Hematopoietic multipotent progenitor cell (in vitro differentiated cells): ENCODE measurements at regions not wholly inside any gene's neighbourhood (a gene's known extent, or its start where the extent isn't known, plus 50 kb on each side); places are given as distances from the start of the nearest gene placed in this dataset.

ENCODE experiments used
- DNase-seq, 3 donors: peaks; one replicate each; pipeline ENCODE4 v3.0.0-alpha.2; 2011 to 2015; ENCODE audit warnings: low read depth in 2 of 3, low spot score in 2 of 3

DNA sequence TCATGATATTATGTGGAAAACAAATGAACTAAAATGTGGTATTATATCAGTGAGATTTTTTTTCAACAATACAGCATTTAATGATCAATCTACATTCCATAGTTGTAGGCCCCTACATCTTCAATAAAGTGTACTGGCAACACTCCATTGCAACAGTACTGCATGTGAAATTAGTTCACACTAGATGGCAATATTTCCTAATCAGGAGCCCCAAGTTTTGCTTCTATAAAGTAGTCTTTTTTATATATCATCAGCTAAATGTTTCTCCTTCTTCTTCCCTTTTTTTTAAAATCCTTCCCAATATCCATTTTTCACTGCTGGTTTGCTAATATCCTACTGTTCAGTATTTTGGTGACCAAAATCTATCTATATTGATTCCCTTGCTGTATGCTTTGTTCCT, 528.3 kb upstream of the ATXN8OS start:
- DNase-seq, result peak in 1 of 3 donors; percentile 9

GRCh38 chr13:69571606-69572323, 535.9 kb upstream of the ATXN8OS start:
- DNase-seq, result no peak

- no peak for DNase-seq
Observed at GRCh38 chr13:69567514-69567913, 540.1 kb upstream of the ATXN8OS start.

DNA sequence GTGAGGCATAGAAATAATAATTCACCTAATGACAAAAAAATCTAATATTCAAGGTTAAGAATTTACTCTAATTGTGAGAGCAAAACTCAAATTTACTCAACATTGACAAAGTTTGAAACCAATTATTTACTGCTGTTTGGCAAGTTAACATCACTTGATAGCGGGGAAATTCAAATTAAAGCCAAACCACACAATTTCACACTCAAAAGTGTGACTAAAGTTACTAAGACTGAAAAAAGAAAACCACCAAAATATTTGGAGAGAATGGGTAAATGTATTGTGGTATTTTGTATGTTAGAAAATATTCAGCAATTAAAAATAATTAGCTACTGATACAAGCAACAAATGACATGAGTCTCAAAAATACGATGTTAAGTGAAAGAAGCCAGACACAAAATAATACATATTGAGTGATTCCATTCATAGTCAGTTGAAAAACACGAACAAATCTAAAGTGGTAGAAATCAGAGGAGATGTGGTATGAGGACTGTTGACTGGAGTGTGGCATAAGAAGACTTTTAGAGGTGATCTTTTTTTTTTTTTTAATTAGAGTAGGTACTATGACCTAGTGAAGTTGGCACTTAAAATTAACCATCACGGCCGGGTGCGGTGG, 541.4 kb upstream of the ATXN8OS start:
- DNase-seq, result no peak

DNA sequence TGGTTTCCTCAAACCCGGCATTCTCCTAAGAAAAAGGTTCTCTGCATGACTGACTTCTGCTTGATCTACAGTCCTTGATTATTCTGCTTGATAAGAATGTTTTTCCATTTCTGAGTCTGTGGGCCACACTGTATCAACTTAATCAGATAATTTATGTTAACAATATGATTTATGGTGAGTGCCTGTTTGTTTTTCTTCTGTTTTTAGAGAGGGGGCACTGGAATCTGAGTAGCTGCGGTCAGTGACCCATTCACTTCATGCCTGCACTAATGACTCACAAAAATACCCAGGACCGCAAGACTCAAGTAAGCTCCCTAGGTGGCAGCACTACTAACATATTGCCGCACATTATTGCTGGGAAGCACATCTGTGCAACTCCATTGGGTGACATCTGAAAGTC, 542.3 kb upstream of the ATXN8OS start:
- no peak for DNase-seq

DNA sequence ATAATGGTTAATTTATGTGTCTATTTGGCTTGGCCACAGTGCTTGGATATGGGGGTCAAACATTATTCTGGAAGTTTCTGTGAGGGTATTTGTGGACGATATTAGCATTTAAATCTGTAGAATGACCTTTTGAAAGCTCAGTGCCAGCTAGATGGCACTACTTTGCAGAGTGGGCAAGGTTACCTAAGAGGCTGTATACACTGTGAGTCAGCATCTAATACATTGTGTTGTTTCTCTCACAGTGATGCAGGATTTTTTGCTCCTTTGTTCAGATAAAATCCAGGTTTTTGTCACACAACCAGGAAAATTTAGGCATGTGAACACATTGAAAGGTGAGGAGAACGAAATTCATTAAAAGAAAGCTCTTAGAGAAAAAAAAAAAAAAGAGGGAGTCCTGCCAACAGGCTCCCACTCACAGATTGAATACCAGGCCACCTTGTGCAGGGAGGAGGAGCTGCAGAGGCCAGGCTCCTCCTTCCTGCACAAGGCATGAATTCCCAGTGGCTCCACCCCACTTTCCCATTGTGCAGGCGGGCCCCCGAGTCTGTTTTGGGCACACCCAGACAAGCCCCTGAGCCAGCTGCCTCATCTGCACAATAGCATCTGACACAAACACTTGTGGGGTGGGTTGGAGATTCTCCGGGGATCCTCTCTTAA, 551.0 kb upstream of the ATXN8OS start:
- no peak for DNase-seq

- no peak for DNase-seq
Observed at GRCh38 chr13:69553976-69554375, 553.6 kb upstream of the ATXN8OS start.

- DNase-seq, result no peak
Observed at GRCh38 chr13:69551193-69551592, 556.4 kb upstream of the ATXN8OS start.

- DNase-seq, result no peak
Observed at GRCh38 chr13:69547780-69548179, 559.8 kb upstream of the ATXN8OS start.

- no peak for DNase-seq
Observed at GRCh38 chr13:69545551-69545950, 562.1 kb upstream of the ATXN8OS start.

DNA sequence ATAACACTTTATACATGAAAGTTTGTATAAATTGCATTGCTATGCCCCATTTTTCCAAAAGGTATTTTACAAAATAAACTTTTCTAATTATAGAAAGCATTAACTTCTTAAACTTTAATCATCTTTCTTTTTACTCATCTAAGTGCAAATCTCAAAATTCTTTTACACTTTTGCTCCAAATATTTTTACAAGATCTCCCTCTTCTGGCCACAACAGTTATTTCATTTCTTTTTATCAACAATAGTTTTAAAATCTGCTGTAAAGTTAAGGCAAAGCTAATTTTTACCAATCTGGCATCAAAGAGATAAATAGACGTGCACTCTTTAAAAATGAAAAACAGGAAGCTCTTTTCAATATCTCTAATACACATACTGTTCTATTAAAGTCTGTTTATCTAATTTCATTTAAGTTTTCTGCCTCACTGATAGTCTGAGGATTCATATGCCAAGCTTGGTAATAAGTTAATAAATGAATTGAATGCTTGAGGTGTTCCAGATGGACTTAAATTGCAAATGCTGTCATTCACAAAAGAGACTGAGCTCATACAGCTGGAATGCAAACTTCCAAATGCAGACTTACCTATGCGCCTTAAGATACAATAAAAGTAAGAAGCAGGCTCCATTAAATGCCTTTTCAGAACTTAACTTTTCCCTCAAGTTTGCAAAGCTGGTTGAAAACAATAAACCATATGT, 583.0 kb upstream of the ATXN8OS start:
- DNase-seq, result peak in 1 of 3 donors; percentile 18

DNA sequence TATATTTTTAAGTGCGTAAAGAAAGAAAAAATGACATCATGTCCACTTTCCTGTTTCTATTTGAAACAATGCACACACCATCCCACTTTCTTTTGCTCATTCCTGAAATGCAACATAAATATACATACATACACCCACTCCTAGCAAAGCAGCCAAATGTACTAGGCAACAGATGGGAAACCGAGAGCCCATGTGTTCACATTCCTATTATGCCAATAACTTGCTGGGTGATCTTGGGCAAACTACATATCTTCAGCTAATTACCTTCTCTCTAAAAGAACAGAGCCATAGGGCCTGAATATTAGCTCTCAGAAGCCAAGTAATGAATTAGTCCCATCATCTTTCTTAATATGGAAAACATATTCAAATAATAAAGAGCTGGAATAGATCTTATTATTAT, 610.6 kb upstream of the ATXN8OS start:
- no peak for DNase-seq

- DNase-seq, result no peak
Observed at GRCh38 chr13:69495096-69495495, 612.5 kb upstream of the ATXN8OS start.

GRCh38 chr13:69487576-69487975, 620.0 kb upstream of the ATXN8OS start:
- DNase-seq, result no peak

- DNase-seq, result no peak
Observed at GRCh38 chr13:69485991-69486592, 621.5 kb upstream of the ATXN8OS start.

DNA sequence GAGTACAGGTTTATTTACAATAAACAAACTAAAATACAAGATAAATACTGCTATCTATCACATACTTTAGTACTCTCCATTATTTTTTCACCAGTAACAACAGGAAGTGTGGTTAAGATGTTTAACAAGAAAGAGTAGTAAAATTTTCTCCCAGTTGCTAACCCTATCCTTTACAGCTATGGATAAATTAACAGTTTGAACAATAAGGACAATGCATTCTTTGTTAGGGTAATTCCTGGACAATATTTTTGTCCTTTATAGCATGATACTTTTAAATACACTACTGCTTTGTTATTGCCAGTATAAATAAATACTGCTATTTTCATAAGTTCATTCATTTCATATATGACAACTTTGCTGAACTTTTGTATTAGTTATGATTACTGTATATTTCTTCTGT, 630.2 kb upstream of the ATXN8OS start:
- DNase-seq, result no peak

- DNase-seq, result no peak
Observed at GRCh38 chr13:69474011-69474685, 633.5 kb upstream of the ATXN8OS start.

DNA sequence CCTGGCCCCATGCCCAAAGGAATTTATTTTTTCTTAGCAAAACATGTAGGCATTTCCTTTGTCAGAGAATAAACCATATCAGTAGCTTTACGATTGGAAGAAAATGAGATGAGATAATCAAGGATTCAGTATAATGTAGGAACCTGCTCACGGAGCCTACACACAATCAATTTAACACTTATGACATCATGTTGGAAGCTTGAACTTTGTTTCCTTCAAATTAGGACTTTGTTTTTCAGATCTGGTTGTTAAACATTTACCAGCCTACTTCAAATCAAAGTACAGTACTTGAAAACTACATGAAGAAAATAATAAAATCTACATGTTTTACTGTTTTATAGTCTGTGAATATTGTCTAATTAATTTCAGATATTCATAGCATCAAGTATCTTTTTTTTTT, 639.0 kb upstream of the ATXN8OS start:
- no peak for DNase-seq

- no peak for DNase-seq
Observed at GRCh38 chr13:69461397-69461796, 646.2 kb upstream of the ATXN8OS start.

DNA sequence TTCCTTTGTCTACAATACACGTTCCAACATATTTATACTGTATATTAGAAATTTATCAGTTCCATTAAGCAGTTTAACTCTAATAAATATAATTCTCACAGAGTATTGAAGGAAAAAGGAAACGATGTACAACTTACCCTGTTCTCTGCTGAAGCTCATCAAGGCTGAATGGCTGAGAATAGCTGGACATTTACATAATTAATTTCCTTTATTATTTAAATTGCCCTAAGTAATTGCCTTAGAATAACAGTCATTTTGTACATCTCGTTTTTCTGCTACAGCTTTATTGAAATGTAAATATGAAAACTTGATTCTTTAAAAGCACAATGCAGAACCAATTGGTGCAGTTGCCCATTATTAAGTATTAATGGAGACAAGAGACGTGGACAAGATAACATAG, 648.3 kb upstream of the ATXN8OS start:
- DNase-seq, result no peak

- no peak for DNase-seq
Observed at GRCh38 chr13:69458013-69458412, 649.6 kb upstream of the ATXN8OS start.
